Suprapubic skin (tissue), 4 donors: ENCODE measurements at regions not wholly inside any gene's neighbourhood (a gene's known extent, or its start where the extent isn't known, plus 50 kb on each side); places are given as distances from the start of the nearest gene placed in this dataset.

ENCODE experiments used
- DNase-seq, 2 donors: peaks; one replicate each; pipeline ENCODE4 v3.0.0-alpha.2; 2019; ENCODE audit warnings: low spot score in 2 of 2
- H3K27ac ChIP-seq: fragments of 200-600 bp; sonication (generic); one replicate; pipeline ENCODE4 v1.5.1; 2019
- H3K27me3 ChIP-seq: fragments of 200-600 bp; sonication (generic); one replicate; pipeline ENCODE4 v1.5.1; 2019
- H3K36me3 ChIP-seq: fragments of 200-600 bp; sonication (generic); one replicate; pipeline ENCODE4 v1.5.1; 2019
- H3K4me1 ChIP-seq: fragments of 200-600 bp; sonication (generic); one replicate; pipeline ENCODE4 v1.5.1; 2019
- H3K4me3 ChIP-seq: fragments of 200-600 bp; sonication (generic); one replicate; pipeline ENCODE4 v1.5.1; 2019; ENCODE audit warnings: mild to moderate bottlenecking
- H3K9me3 ChIP-seq: fragments of 200-600 bp; sonication (generic); one replicate; pipeline ENCODE4 v1.5.1; 2019
- CTCF ChIP-seq, 2 donors: fragments of 200-600 bp in 1 of 2; fragments of 450-650 bp in 1 of 2; sonication (generic) in 1 of 2; IDR thresholded peaks; one replicate each; pipeline ENCODE4 v1.5.1; 2016 to 2019; ENCODE audit warnings: antibody characterized with exemption in 2 of 2, mild to moderate bottlenecking in 1 of 2, moderate library complexity in 1 of 2
- EP300 ChIP-seq: sonication (generic); formaldehyde crosslinking; IDR thresholded peaks from one replicate; pipeline ENCODE4 v1.6.1; 2017; ENCODE audit warnings: antibody characterized with exemption
- POLR2A ChIP-seq, 2 donors: fragments of 450-650 bp; IDR thresholded peaks; one replicate each; pipeline ENCODE4 v1.6.1; 2017; ENCODE audit warnings: antibody characterized with exemption in 2 of 2, mild to moderate bottlenecking in 2 of 2, moderate library complexity in 2 of 2
- POLR2AphosphoS5 ChIP-seq, 3 donors: sonication (generic); formaldehyde crosslinking; IDR thresholded peaks; one replicate each; pipeline ENCODE4 v1.6.1; 2017; ENCODE audit warnings: antibody characterized with exemption in 3 of 3
- WGBS: methylation state at CpG from one replicate; pipeline ENCODE4 v1.1.5; 2018; 5-methylcytosine and 5-hydroxymethylcytosine counted together

- WGBS: 74% methylated on average over 3 of the region's 3 CpGs
- Histone ChIP-seq H3K36me3 (no peaks in the 10 kb centered on the region), H3K4me1 (no peaks in the 10 kb centered on the region)
Observed at GRCh38 chr10:52479567-52479966, 165.5 kb downstream of the DKK1 start.

GRCh38 chr10:52481986-52482555 lies 168.0 kb downstream of the DKK1 start:
- no peak for TF ChIP-seq POLR2AphosphoS5 (IDR thresholded peaks at IDR 0.05)
- TF ChIP-seq POLR2A (IDR thresholded peaks at IDR 0.05): no peak
- TF ChIP-seq EP300: no peak
- DNase-seq: no peak

More at GRCh38 chr10:52479567-52479966, 165.5 kb downstream of the DKK1 start:
- no peak for DNase-seq
- H3K4me3 ChIP-seq: no peak overlapping the region
- H3K27ac ChIP-seq: no peak overlapping the region
- no peaks in the 10 kb centered on the region for H3K27me3 ChIP-seq
- H3K9me3 ChIP-seq: no peaks in the 10 kb centered on the region
- TF ChIP-seq EP300 (no peak), POLR2AphosphoS5 (IDR thresholded peaks at IDR 0.05) (no peak), CTCF (IDR thresholded peaks at IDR 0.05) (no peak), POLR2A (IDR thresholded peaks at IDR 0.05) (no peak)

GRCh38 chr10:52483587-52483986 lies 169.5 kb downstream of the DKK1 start:
- no peak for DNase-seq
- peaks cover 2% of the 10 kb centered on the region for H3K4me1 ChIP-seq
- no peaks in the 10 kb centered on the region for H3K27me3 ChIP-seq
- no peak overlapping the region for H3K4me3 ChIP-seq
- 85% methylated on average over 3 of the region's 3 CpGs for WGBS
- TF ChIP-seq POLR2A (IDR thresholded peaks at IDR 0.05) (no peak), EP300 (no peak), POLR2AphosphoS5 (IDR thresholded peaks at IDR 0.05) (no peak), CTCF (IDR thresholded peaks at IDR 0.05) (no peak)
- no peaks in the 10 kb centered on the region for H3K9me3 ChIP-seq
- H3K36me3 ChIP-seq: no peaks in the 10 kb centered on the region
- no peak overlapping the region for H3K27ac ChIP-seq

More at GRCh38 chr10:52481986-52482555, 168.0 kb downstream of the DKK1 start:
- Histone ChIP-seq H3K4me1 (peaks cover 2% of the 10 kb centered on the region), H3K36me3 (no peaks in the 10 kb centered on the region), H3K27ac (no peak overlapping the region), H3K27me3 (no peaks in the 10 kb centered on the region), H3K4me3 (no peak overlapping the region), H3K9me3 (no peaks in the 10 kb centered on the region)
- WGBS: 86% methylated on average over 7 of the region's 7 CpGs

GRCh38 chr10:52484206-52485065 lies 170.4 kb downstream of the DKK1 start:
- H3K9me3 ChIP-seq: no peaks in the 10 kb centered on the region
- H3K4me1 ChIP-seq: peaks cover 2% of the 10 kb centered on the region
- TF ChIP-seq POLR2A (IDR thresholded peaks at IDR 0.05) (no peak), POLR2AphosphoS5 (IDR thresholded peaks at IDR 0.05) (no peak), CTCF (IDR thresholded peaks at IDR 0.05) (no peak), EP300 (no peak)
- no peak for DNase-seq
- 62% methylated on average over 3 of the region's 3 CpGs for WGBS
- no peaks in the 10 kb centered on the region for H3K36me3 ChIP-seq
- H3K27me3 ChIP-seq: no peaks in the 10 kb centered on the region
- no peak overlapping the region for H3K4me3 ChIP-seq
- H3K27ac ChIP-seq: no peak overlapping the region

- Histone ChIP-seq H3K36me3 (no peaks in the 10 kb centered on the region), H3K27me3 (no peaks in the 10 kb centered on the region), H3K27ac (no peak overlapping the region), H3K4me1 (peaks cover 2% of the 10 kb centered on the region), H3K9me3 (no peaks in the 10 kb centered on the region), H3K4me3 (no peak overlapping the region)
- 29% methylated on average over 1 of the region's 1 CpG for WGBS
- DNase-seq: no peak
- no peak for TF ChIP-seq POLR2A (IDR thresholded peaks at IDR 0.05)
- no peak for TF ChIP-seq EP300
- TF ChIP-seq POLR2AphosphoS5 (IDR thresholded peaks at IDR 0.05): no peak
- no peak for TF ChIP-seq CTCF (IDR thresholded peaks at IDR 0.05)
Observed at GRCh38 chr10:52485462-52485861, 171.4 kb downstream of the DKK1 start.
